Breast epithelium (tissue), 4 donors: ENCODE measurements at regions not wholly inside any gene's neighbourhood (a gene's known extent, or its start where the extent isn't known, plus 50 kb on each side); places are given as distances from the start of the nearest gene placed in this dataset.
"Not testable (repeated sequence)": the region's sequence is repeated elsewhere in the genome, so short reads cannot be mapped to it uniquely, and the experiment has no call there.

Experiments
- DNase-seq, 2 donors: peaks; one replicate each; pipeline ENCODE4 v3.0.0-alpha.2; 2019; ENCODE audit warnings: low spot score in 2 of 2
- H3K27ac ChIP-seq, 2 donors: fragments of 200-600 bp; sonication (generic) in 1 of 2; one replicate each; pipeline ENCODE4 v1.5.1; 2016 to 2019; ENCODE audit warnings: mild to moderate bottlenecking in 1 of 2
- H3K27me3 ChIP-seq, 2 donors: fragments of 200-600 bp; sonication (generic) in 1 of 2; one replicate each; pipeline versions ENCODE4 v1.5.1 to v1.6.0; 2017 to 2019; ENCODE audit warnings: control low read depth in 1 of 2, mild to moderate bottlenecking in 1 of 2
- H3K36me3 ChIP-seq: fragments of 200-600 bp; one replicate; pipeline ENCODE4 v1.5.1; 2019
- H3K4me1 ChIP-seq, 2 donors: fragments of 200-600 bp; sonication (generic); one replicate each; pipeline ENCODE4 v1.5.1; 2016 to 2019; ENCODE audit warnings: control low read depth in 1 of 2
- H3K4me3 ChIP-seq, 3 donors: fragments of 200-600 bp; sonication (generic); 1 replicate in 2 of 3; 2 replicates in 1 of 3; pipeline ENCODE4 v1.5.1; 2016 to 2019; ENCODE audit warnings: mild to moderate bottlenecking in 3 of 3, moderate library complexity in 2 of 3
- H3K9me3 ChIP-seq, 2 donors: fragments of 200-600 bp; sonication (generic) in 1 of 2; one replicate each; pipeline ENCODE4 v1.5.1; 2016 to 2019; ENCODE audit warnings: control low read depth in 1 of 2
- CTCF ChIP-seq, 3 donors: fragments of 450-650 bp; IDR thresholded peaks; one replicate each; pipeline ENCODE4 v1.5.1; 2016 to 2017; ENCODE audit warnings: antibody characterized with exemption in 3 of 3, mild to moderate bottlenecking in 3 of 3, moderate library complexity in 3 of 3
- POLR2A ChIP-seq: fragments of 450-650 bp; IDR thresholded peaks from one replicate; pipeline ENCODE4 v1.6.1; 2016; ENCODE audit warnings: antibody characterized with exemption, mild to moderate bottlenecking, moderate library complexity
- POLR2AphosphoS5 ChIP-seq, 3 donors: sonication (generic); formaldehyde crosslinking; IDR thresholded peaks; one replicate each; pipeline ENCODE4 v1.6.1; 2017; ENCODE audit warnings: antibody characterized with exemption in 3 of 3
- intact Hi-C: fragments of 100-400 bp; cut with DNase I; formaldehyde crosslinking; loops from one replicate; pipeline ENCODE4 v1.15.1; 2023; ENCODE audit warnings: low total_unique reads

DNA sequence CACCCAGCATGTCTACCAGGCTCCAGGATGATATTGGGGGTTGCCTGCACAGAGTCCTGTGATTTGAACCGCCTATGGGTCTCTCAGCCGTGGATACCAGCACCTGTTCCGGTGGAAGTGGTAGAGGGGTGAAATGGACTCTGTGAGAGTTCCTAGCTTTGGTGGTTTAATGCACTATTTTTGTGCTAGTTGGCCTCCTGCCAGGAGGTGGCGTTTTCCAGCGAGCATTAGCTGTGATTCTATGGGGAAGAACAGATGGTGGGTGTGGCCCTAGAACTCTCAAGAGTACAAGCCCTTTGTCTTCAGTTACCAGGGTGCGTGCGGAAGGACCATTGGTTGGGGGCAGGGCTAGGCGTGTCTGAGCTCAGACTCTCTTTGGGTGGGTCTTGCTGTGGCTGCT lies 316.9 kb upstream of the AMOT start:
- TF ChIP-seq POLR2AphosphoS5 (IDR thresholded peaks at IDR 0.05): no peak
- no peak for TF ChIP-seq CTCF (IDR thresholded peaks at IDR 0.05)
- no peak for TF ChIP-seq POLR2A
- intact Hi-C loops: no loop called here
- H3K4me1 ChIP-seq: no peaks in the 10 kb centered on the region
- no peak overlapping the region for H3K4me3 ChIP-seq
- no peak overlapping the region for H3K27ac ChIP-seq
- peaks cover 0 to 31% of the 10 kb centered on the region in 2 donors for H3K9me3 ChIP-seq
- H3K27me3 ChIP-seq: peaks cover 0 to 6% of the 10 kb centered on the region in 2 donors
- DNase-seq: no peak
- H3K36me3 ChIP-seq: no peaks in the 10 kb centered on the region

GRCh38 chrX:113154315-113154714 lies 313.7 kb upstream of the AMOT start:
- peaks cover 0 to 25% of the 10 kb centered on the region in 2 donors for H3K9me3 ChIP-seq
- H3K4me3 ChIP-seq, H3K27me3 ChIP-seq, H3K4me1 ChIP-seq, DNase-seq, intact Hi-C loops, H3K27ac ChIP-seq, H3K36me3 ChIP-seq: not testable (repeated sequence)

DNA sequence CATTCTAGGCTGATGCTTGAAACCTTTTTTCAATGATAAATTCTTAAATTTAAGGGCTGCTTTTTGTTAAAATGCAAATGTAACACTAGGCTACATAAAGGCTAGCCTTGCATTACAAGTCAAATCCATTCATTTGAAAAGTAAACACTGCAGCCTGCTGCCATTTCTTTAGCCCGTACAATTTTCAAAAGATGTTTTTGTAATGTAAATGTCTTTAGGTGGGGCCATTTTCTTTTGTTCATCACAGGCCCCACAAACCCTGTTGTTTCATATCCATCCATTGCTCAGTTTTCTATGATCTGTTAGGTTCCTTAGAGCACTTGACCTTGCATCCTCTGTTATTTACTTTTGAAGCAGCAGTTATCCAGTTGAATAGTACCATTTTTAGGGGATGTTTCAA lies 296.2 kb upstream of the AMOT start:
- intact Hi-C loops: no loop called here

DNA sequence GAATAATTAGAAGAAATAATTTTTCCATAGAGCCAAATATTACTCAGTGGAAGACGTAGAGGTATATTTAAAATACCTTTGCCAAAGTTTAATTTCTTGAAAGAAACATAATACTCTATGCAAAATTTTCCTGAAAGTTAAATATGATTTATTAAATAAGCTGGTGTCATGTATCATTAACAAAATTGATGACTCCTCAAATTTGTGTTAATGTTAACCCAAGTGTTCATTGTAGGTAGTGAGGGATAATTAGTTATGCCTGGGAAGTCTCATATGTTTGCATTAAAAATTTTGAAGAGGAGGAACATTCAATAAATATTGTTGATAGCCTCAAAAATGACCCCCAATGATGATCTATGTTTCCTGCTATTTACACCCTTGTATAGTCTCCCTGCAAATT lies 292.7 kb upstream of the AMOT start:
- H3K27me3 ChIP-seq: peaks cover 0 to 9% of the 10 kb centered on the region in 2 donors
- no peaks in the 10 kb centered on the region for H3K36me3 ChIP-seq
- no peaks in the 10 kb centered on the region for H3K4me1 ChIP-seq
- DNase-seq: no peak
- H3K27ac ChIP-seq: no peak overlapping the region
- no peak for TF ChIP-seq CTCF (IDR thresholded peaks at IDR 0.05)
- TF ChIP-seq POLR2AphosphoS5 (IDR thresholded peaks at IDR 0.05): no peak
- TF ChIP-seq POLR2A: no peak
- no peaks in the 10 kb centered on the region for H3K9me3 ChIP-seq
- H3K4me3 ChIP-seq: no peak overlapping the region
- intact Hi-C loops: no loop called here

More for the DNA sequence above, 296.2 kb upstream of the AMOT start:
- Histone ChIP-seq H3K27ac (no peak overlapping the region), H3K4me1 (no peaks in the 10 kb centered on the region), H3K4me3 (no peak overlapping the region), H3K9me3 (no peaks in the 10 kb centered on the region), H3K27me3 (peaks cover 0 to 4% of the 10 kb centered on the region in 2 donors), H3K36me3 (no peaks in the 10 kb centered on the region)
- DNase-seq: no peak
- TF ChIP-seq CTCF (IDR thresholded peaks at IDR 0.05) (no peak), POLR2A (no peak), POLR2AphosphoS5 (IDR thresholded peaks at IDR 0.05) (no peak)

GRCh38 chrX:113124693-113125092 lies 284.1 kb upstream of the AMOT start:
- intact Hi-C loops: no loop called here
- TF ChIP-seq POLR2AphosphoS5 (IDR thresholded peaks at IDR 0.05) (no peak), CTCF (IDR thresholded peaks at IDR 0.05) (no peak), POLR2A (no peak)

GRCh38 chrX:113075521-113075920 lies 234.9 kb upstream of the AMOT start:
- H3K4me3 ChIP-seq: no peak overlapping the region
- peaks cover 0 to 32% of the 10 kb centered on the region in 2 donors for H3K27me3 ChIP-seq
- H3K27ac ChIP-seq: no peak overlapping the region
- H3K36me3 ChIP-seq: no peaks in the 10 kb centered on the region
- no peak for TF ChIP-seq POLR2A
- TF ChIP-seq CTCF (IDR thresholded peaks at IDR 0.05): no peak
- no peak for TF ChIP-seq POLR2AphosphoS5 (IDR thresholded peaks at IDR 0.05)
- no peaks in the 10 kb centered on the region for H3K4me1 ChIP-seq
- H3K9me3 ChIP-seq: peaks cover 0 to 7% of the 10 kb centered on the region in 2 donors
- intact Hi-C loops: no loop called here
- no peak for DNase-seq

More at GRCh38 chrX:113124693-113125092, 284.1 kb upstream of the AMOT start:
- H3K27ac ChIP-seq: no peak overlapping the region
- no peak for DNase-seq
- H3K9me3 ChIP-seq: peaks cover 5 to 23% of the 10 kb centered on the region in 2 donors
- H3K36me3 ChIP-seq: no peaks in the 10 kb centered on the region
- no peaks in the 10 kb centered on the region for H3K4me1 ChIP-seq
- H3K4me3 ChIP-seq: no peak overlapping the region
- H3K27me3 ChIP-seq: no peaks in the 10 kb centered on the region
